Right ventricle myocardium inferior (tissue), 1 donor: ENCODE measurements at regions not wholly inside any gene's neighbourhood (a gene's known extent, or its start where the extent isn't known, plus 50 kb on each side); places are given as distances from the start of the nearest gene placed in this dataset.
"Not testable (repeated sequence)": the region's sequence is repeated elsewhere in the genome, so short reads cannot be mapped to it uniquely, and the experiment has no call there.

Experiments
- ATAC-seq: fragments of 200-7000 bp; cut with Tn5 transposase; one replicate; pipeline ENCODE4 v1.9.1; 2020; ENCODE audit warnings: mild to moderate bottlenecking, moderate library complexity
- DNase-seq: peaks from one replicate; pipeline ENCODE4 v3.0.0; 2021; ENCODE audit errors: missing footprints
- intact Hi-C: fragments of 100-400 bp; cut with DNase I; formaldehyde crosslinking; loops from one replicate; pipeline ENCODE4 v1.11.0; 2022
- donor health status: DM: no; HTN: yes; CAD: no; lungs with severe emphysema.

GRCh38 chr5:123722451-123722850 lies 210.5 kb downstream of the CSNK1G3 start:
- ATAC-seq (no peak), DNase-seq (no peak)
- intact Hi-C loops: no loop called here

GRCh38 chr5:123721675-123722276 lies 209.8 kb downstream of the CSNK1G3 start:
- no peak for ATAC-seq
- intact Hi-C loops: no loop called here

DNA sequence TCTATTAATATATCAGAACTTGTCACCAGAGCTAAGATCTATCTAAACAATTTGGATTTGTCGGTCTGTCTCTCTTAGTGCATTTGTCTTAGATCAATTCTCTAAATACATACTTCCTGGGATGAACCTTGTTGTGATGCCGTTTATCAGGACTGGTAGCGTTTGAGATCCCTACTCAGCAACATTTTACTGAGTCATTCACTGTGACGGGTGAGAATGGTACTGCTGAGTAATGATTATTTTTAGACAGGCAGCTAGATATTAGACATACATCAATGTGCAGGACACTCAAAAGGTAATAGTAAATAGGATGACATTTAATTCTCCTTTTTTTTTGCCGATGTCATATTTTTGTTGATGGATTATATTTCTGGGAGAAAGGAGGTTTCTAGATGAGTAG lies 209.0 kb downstream of the CSNK1G3 start:
- no peak for DNase-seq
- intact Hi-C loops: no loop called here
- no peak for ATAC-seq

More at GRCh38 chr5:123721675-123722276, 209.8 kb downstream of the CSNK1G3 start:
- DNase-seq: no peak

GRCh38 chr5:123720339-123720738 lies 208.4 kb downstream of the CSNK1G3 start:
- no peak for ATAC-seq
- intact Hi-C loops: no loop called here
- no peak for DNase-seq

- ATAC-seq (no peak), DNase-seq (no peak)
- intact Hi-C loops: no loop called here
These were observed 207.0 kb downstream of the CSNK1G3 start for GRCh38 chr5:123719004-123719403.

DNA sequence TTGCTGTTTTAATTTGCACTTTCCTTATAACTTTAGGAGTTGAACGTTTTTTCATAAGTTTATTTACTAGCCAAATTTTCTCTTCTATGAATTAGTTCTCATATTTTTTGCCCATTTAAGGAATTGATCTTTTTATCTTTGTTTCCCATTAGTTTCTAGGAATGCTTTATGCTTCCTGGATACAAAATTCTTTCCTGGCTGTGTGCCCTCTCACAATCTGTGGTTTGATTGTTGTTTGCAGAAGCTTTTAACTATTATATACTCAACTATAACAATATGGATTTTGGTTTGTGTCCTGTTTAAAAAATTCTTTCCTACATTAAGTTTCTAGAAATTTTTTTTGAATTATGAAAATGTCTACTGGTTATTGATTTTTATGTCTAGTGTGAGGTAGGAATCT lies 206.3 kb downstream of the CSNK1G3 start:
- intact Hi-C loops: no loop called here
- ATAC-seq (no peak), DNase-seq (no peak)

DNA sequence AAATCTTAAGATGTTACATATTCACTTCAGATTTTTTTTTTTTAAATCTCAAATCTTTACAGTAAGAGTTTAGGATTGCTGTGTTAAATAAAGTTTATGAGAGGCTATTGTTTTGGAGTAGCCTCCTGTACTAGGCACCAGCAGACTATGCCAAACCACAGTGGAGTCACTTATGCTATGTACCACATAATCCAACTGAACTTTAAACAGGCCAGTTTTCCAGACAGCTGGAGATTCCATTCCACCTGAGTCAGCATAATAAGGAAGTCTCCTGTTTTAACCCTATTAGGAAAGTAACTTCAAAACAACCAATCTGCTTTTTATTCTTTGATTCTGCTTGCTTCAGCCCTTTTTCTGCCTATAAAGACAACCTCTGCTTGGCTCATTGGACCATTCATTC lies 205.2 kb downstream of the CSNK1G3 start:
- intact Hi-C loops: no loop called here
- no peak for ATAC-seq
- DNase-seq: no peak

DNA sequence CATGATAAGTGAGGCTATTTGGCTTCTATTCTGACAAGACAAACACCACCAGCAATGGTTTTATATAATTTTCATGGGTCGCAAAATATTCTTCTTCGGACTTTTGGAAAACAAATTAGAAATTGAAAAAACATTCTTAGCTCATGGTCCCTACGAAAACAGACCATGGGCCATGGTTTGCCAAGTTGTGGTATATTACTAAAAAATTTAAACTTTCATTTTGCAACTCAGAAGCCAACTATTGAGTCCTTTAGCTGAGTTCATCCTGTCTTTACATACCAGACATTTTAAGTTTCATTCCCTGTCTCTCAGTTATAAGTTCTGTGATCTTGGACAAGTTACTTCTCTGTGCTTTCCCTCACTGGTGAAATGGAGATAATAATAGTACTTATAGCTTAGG lies 198.1 kb downstream of the CSNK1G3 start:
- ATAC-seq (no peak), DNase-seq (no peak)
- intact Hi-C loops: no loop called here

DNA sequence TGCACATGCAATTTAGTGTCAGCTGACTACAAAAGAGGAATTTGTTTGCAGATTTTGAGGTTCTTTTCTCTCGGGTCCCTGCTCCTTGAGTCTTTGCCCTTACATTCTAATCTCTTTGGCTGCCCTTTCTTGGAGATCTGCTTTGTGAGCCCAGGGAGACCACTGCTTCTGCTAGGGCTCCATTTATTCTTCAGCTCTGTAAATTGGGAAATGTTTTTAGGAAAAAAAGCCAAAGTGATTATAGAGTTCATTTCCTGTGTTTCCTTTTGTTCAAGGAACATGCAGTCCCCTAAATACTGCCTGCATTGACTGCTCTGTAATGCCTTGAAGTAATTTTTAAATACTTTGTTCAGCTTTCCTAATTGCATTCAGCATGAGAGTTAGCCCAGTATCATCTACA lies 197.4 kb downstream of the CSNK1G3 start:
- peak; percentile 44 for ATAC-seq
- DNase-seq: no peak
- intact Hi-C loops: no loop called here

GRCh38 chr5:123708074-123708806 lies 196.3 kb downstream of the CSNK1G3 start:
- ATAC-seq: peak; percentile 64
- intact Hi-C loops: no loop called here

GRCh38 chr5:123706531-123706930 lies 194.6 kb downstream of the CSNK1G3 start:
- DNase-seq: no peak
- intact Hi-C loops: no loop called here
- no peak for ATAC-seq

More at GRCh38 chr5:123708074-123708806, 196.3 kb downstream of the CSNK1G3 start:
- DNase-seq: no peak

DNA sequence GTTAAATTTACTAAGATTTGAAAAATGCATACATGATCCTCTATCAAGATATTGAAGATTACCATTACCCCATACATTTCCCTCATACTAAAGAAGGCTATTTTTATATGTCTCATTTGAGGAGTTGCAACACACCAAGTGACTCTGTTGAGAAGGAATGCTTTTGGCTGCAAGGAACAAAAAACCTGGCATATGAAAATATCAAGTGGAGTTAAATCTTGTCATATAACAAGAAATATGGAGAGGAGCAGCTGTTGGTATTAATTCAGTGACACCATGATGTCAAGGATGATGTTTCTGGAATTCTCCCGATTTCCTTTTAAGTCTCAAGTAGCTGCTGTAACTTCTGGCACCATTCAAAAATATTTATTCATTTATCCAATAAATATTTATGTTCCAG lies 193.8 kb downstream of the CSNK1G3 start:
- ATAC-seq: no peak
- intact Hi-C loops: no loop called here
- DNase-seq: no peak

- no peak for ATAC-seq
- intact Hi-C loops: loop anchor here (5.0 kb wide), 1 partner anchor 111 kb away; no protein-coding TSS in a partner anchor
- DNase-seq: no peak
These were observed 189.7 kb downstream of the CSNK1G3 start for GRCh38 chr5:123701511-123702200.

DNA sequence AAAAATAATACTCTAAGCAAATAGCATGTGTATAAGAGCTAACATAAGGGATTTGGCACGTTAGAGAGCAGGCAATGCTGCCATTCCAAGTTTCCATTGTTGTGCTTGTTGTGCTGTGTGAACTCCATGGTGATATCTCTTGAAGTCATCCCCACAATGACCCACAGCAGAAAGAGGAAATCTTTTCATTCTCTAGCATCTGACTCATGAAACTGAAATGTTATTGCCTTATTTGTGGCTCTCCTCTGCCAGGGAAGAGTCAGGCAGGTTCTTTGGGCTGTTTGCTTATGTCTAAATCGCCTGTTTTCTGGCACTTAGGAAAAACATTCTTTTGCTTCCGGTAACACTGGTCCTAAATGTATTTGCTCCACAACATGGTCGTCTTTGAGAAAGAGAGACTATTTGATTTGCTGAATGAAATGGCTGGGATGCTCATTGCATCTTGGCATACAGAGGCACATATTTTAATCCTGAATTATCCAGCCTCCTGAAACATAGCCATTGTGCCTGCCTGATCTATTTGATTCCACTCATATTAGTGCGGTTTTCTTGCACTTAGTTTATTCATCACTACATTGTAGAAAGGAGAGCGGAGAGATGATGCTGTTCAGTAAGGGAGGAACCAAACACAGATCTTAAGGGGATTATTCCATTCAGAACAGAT lies 188.8 kb downstream of the CSNK1G3 start:
- DNase-seq (no peak), ATAC-seq (peak; percentile 38)
- intact Hi-C loops: loop anchor here (5.0 kb wide), 1 partner anchor 112 kb away; no protein-coding TSS in a partner anchor

GRCh38 chr5:123699571-123699970 lies 187.6 kb downstream of the CSNK1G3 start:
- no peak for ATAC-seq
- no peak for DNase-seq
- intact Hi-C loops: loop anchor here (5.0 to 10.0 kb wide), 2 partner anchors 218 to 465 kb away; no protein-coding TSS in a partner anchor

DNA sequence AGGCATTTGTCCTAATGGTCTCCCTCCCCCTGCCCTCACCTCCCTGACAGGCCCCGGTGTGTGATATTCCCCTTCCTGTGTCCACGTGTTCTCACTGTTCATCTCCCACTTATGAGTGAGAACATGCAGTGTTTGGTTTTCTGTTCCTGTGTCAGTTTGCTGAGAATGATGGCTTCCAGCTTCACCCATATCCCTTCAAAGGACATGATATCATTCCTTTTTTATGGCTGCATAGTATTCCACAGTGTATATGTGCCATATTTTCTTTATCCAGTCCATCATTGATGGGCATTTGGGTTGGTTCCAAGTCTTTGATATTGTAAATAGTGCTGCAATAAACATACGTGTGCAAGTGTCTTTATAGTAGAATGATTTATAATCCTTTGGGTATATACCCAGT lies 187.0 kb downstream of the CSNK1G3 start:
- not testable (repeated sequence) for DNase-seq, ATAC-seq
- intact Hi-C loops: loop anchor here (5.0 to 10.0 kb wide), 2 partner anchors 218 to 466 kb away; no protein-coding TSS in a partner anchor

DNA sequence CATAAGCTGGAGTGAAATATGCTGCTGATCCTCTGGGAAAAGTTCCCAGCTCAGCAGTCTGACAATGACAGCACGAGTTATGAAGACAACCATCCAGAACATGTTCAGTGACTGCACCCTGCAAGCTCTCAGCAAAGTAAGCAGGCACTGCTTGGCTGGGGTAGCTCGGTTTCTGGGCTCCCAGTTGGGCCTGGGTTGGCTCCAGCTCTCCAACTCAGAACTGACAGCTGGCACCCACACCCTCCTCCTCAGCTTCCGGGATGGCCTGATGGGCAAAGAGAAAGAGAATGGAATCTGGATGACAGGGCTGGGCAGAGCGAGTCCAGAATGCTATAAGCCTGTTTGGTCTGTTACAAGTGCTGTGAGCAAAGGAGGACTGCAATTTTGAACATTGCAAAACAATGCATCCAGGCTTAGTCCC lies 185.0 kb downstream of the CSNK1G3 start:
- ATAC-seq (peak; percentile 94), DNase-seq (peak; percentile 85)
- intact Hi-C loops: loop anchor here (5.0 to 10.0 kb wide), 2 partner anchors 220 to 468 kb away; no protein-coding TSS in a partner anchor

DNA sequence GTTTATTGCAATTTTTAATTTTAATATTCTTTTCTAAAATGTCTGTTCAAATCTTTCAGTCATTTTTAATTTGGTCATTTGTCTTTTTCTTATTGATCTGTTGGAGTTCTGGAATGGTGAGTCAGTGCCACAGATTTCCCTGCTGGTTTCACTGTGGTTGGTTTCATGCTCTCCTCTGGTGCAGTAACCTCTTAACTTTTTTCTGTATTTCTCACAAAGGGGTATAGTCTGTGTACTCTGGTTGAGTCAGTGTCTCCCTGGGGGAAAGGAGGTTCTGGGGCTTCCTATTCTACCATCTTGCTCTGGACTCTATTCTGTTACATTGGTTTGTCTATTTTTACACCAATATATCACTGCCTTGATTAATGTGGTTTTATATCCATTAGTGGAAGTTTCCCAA lies 178.8 kb downstream of the CSNK1G3 start:
- no peak for ATAC-seq
- DNase-seq: no peak
- intact Hi-C loops: loop anchor here (10.0 kb wide), 1 partner anchor 474 kb away; no protein-coding TSS in a partner anchor

DNA sequence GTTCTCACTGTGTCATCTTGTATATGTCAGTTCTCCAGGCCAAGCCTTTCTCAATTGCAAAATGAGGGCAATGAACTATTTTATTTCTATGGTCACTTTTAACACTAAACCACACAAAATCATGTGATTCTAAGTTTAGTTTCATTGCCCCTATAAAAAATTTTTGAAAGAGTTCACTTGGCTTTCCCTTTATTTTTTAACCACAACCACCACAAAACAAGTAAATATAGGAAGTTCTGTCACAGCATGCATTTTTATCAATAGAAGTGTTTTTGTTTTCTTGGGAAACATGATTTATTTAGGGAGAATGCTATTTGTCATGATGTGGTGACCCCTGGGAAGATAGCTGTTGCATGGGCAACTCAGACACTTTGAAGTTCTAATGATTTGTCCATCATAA lies 169.1 kb downstream of the CSNK1G3 start:
- ATAC-seq (no peak), DNase-seq (no peak)
- intact Hi-C loops: no loop called here
